GM23338 (cell line): ENCODE measurements at regions not wholly inside any gene's neighbourhood (a gene's known extent, or its start where the extent isn't known, plus 50 kb on each side); places are given as distances from the start of the nearest gene placed in this dataset.

Experiments used
- ATAC-seq: fragments of 200-7000 bp; cut with Tn5 transposase; 3 replicates; pipeline ENCODE4 v1.9.1; 2020
- DNase-seq: peaks from one replicate; pipeline ENCODE4 v3.0.0-alpha.2; 2015; ENCODE audit warnings: low spot score
- H2AFZ ChIP-seq: fragments of 200-600 bp; sonication (generic); 2 replicates; pipeline ENCODE4 v1.8.0; 2016; ENCODE audit warnings: antibody characterized with exemption, mild to moderate bottlenecking, moderate library complexity
- H3F3A ChIP-seq: fragments of 200-600 bp; sonication (generic); replicated peaks from 2 replicates; pipeline ENCODE4 v1.8.0; 2017; ENCODE audit warnings: antibody characterized with exemption, mixed run types, low read depth
- H3K27ac ChIP-seq: fragments of 200-600 bp; sonication (generic); 2 replicates; pipeline ENCODE4 v1.6.1; 2016; ENCODE audit warnings: low read depth
- H3K27me3 ChIP-seq: fragments of 200-600 bp; sonication (generic); 2 replicates; pipeline ENCODE4 v1.8.0; 2016; ENCODE audit warnings: mild to moderate bottlenecking, mixed run types, moderate library complexity; ENCODE audit not compliant: insufficient read depth
- H3K36me3 ChIP-seq: fragments of 200-600 bp; sonication (generic); 2 replicates; pipeline ENCODE4 v1.8.0; 2016; ENCODE audit warnings: mild to moderate bottlenecking; ENCODE audit not compliant: insufficient read depth
- H3K4me1 ChIP-seq: fragments of 200-600 bp; sonication (generic); 2 replicates; pipeline ENCODE4 v1.8.0; 2016; ENCODE audit warnings: mild to moderate bottlenecking, moderate library complexity; ENCODE audit not compliant: insufficient read depth
- H3K4me2 ChIP-seq: fragments of 200-600 bp; sonication (generic); 2 replicates; pipeline ENCODE4 v1.7.1; 2017; ENCODE audit warnings: mixed run types
- H3K4me3 ChIP-seq: fragments of 200-600 bp; sonication (generic); 2 replicates; pipeline ENCODE4 v1.6.1; 2016; ENCODE audit warnings: mixed run types
- H3K79me2 ChIP-seq: fragments of 200-600 bp; sonication (generic); replicated peaks from 2 replicates; pipeline ENCODE4 v1.8.0; 2017; ENCODE audit warnings: mild to moderate bottlenecking; ENCODE audit not compliant: insufficient read depth
- H3K9me2 ChIP-seq: fragments of 200-600 bp; sonication (generic); 2 replicates; pipeline ENCODE4 v1.8.0; 2017; ENCODE audit not compliant: insufficient read depth
- H4K20me1 ChIP-seq: fragments of 200-600 bp; sonication (generic); replicated peaks from 2 replicates; pipeline ENCODE4 v1.8.0; 2017; ENCODE audit warnings: mild to moderate bottlenecking; ENCODE audit not compliant: insufficient read depth
- H3K27ac Mint-ChIP-seq: 2 replicates; pipeline ENCODE4 v1.8.0; 2020; ENCODE audit warnings: inconsistent platforms, mild to moderate bottlenecking, moderate library complexity, mixed read lengths
- H3K27me3 Mint-ChIP-seq: 3 replicates; pipeline ENCODE4 v1.8.0; 2022; ENCODE audit warnings: low read depth, mild to moderate bottlenecking, moderate library complexity, mixed read lengths, inconsistent platforms; ENCODE audit not compliant: insufficient read depth, poor library complexity
- H3K36me3 Mint-ChIP-seq: 3 replicates; pipeline ENCODE4 v1.8.0; 2021; ENCODE audit warnings: low read depth, mild to moderate bottlenecking, inconsistent platforms, moderate library complexity, mixed read lengths
- H3K4me1 Mint-ChIP-seq: 3 replicates; pipeline ENCODE4 v1.8.0; 2020; ENCODE audit warnings: mild to moderate bottlenecking, inconsistent platforms, mixed read lengths
- H3K4me3 Mint-ChIP-seq: 3 replicates; pipeline ENCODE4 v1.8.0; 2021; ENCODE audit warnings: moderate library complexity, mild to moderate bottlenecking, inconsistent platforms, mixed read lengths
- H3K9me3 Mint-ChIP-seq: 3 replicates; pipeline ENCODE4 v1.8.0; 2020; ENCODE audit warnings: moderate library complexity, mild to moderate bottlenecking, inconsistent platforms, mixed read lengths
- CTCF ChIP-seq, 2 experiments: fragments of 200-600 bp in 1 of 2; sonication (generic) in 1 of 2; conservative IDR thresholded peaks; 2 replicates each; pipeline versions ENCODE4 v1.5.1 to v1.6.1; 2016 to 2017; ENCODE audit warnings: antibody characterized with exemption in 2 of 2, low read depth in 2 of 2, mild to moderate bottlenecking in 2 of 2, moderate library complexity in 1 of 2
- ETS1 ChIP-seq: IDR thresholded peaks from 2 replicates; pipeline ENCODE4 v1.6.1; 2016; ENCODE audit warnings: antibody characterized with exemption
- ZNF331 ChIP-seq: fragments of 250-450 bp; sonication (Bioruptor Pico); IDR thresholded peaks from 2 replicates; pipeline ENCODE4 v1.5.0; 2020; ENCODE audit warnings: low read depth, mild to moderate bottlenecking, moderate library complexity
- ZNF462 ChIP-seq: fragments of 250-450 bp; sonication (Bioruptor Pico); IDR thresholded peaks from 2 replicates; pipeline ENCODE4 v1.5.0; 2020; ENCODE audit warnings: mild to moderate bottlenecking, moderate library complexity

- no peak for ATAC-seq
- H3K4me3 ChIP-seq = no peak overlapping the region
- no peaks in the 10 kb centered on the region for H3K9me3 Mint-ChIP-seq
Measured at GRCh38 chr6:9240861-9241260, 805.5 kb upstream of the SLC35B3 start.

More at GRCh38 chr6:9240861-9241260, 805.5 kb upstream of the SLC35B3 start:
- H3K27ac Mint-ChIP-seq = no peak overlapping the region
- no peaks in the 10 kb centered on the region for H3K36me3 Mint-ChIP-seq
- no peak overlapping the region for H3K27ac ChIP-seq
- H3K4me1 ChIP-seq = no peaks in the 10 kb centered on the region
- H3K4me2 ChIP-seq = no peak overlapping the region
- H3K4me1 Mint-ChIP-seq = no peaks in the 10 kb centered on the region; the same call in 2 of the 3 replicates
- no peaks in the 10 kb centered on the region for H4K20me1 ChIP-seq
- no peak overlapping the region for H3K4me3 Mint-ChIP-seq
- no peak for DNase-seq
- H3F3A ChIP-seq = no peaks in the 10 kb centered on the region
- no peaks in the 10 kb centered on the region for H3K9me2 ChIP-seq
- no peaks in the 10 kb centered on the region for H3K79me2 ChIP-seq
- H3K36me3 ChIP-seq = no peaks in the 10 kb centered on the region
- TF ChIP-seq ETS1 (no peak), CTCF (conservative IDR thresholded peaks at IDR 0.05; ENCODE audit: low read depth in 2 of 2) (no peak), ZNF331 (no peak), ZNF462 (CRISPR knock-in tag) (no peak)
- no peaks in the 10 kb centered on the region for H3K27me3 ChIP-seq
- no peak overlapping the region for H2AFZ ChIP-seq
- H3K27me3 Mint-ChIP-seq = peaks cover 2% of the 10 kb centered on the region
